ENCODE measurements at regions not wholly inside any gene's neighbourhood (a gene's known extent, or its start where the extent isn't known, plus 50 kb on each side); places are given as distances from the start of the nearest gene placed in this dataset.

- Histone ChIP-seq H3K9me3 (no peaks in the 10 kb centered on the region), H3K4me1 (no peaks in the 10 kb centered on the region), H3K9ac (ENCODE audit: low read depth in 2 of 2, low read length in 2 of 2) (no peak overlapping the region), H3K4me3 (no peak overlapping the region), H3K36me3 (no peaks in the 10 kb centered on the region), H3K27me3 (no peaks in the 10 kb centered on the region), H3K27ac (no peak overlapping the region)
- DNase-seq: no peak
- intact Hi-C loops (cut with DNase I): loop anchor here (5.0 kb wide), 1 partner anchor 305 kb away; no protein-coding TSS in a partner anchor
- TF ChIP-seq, protein P1, sequence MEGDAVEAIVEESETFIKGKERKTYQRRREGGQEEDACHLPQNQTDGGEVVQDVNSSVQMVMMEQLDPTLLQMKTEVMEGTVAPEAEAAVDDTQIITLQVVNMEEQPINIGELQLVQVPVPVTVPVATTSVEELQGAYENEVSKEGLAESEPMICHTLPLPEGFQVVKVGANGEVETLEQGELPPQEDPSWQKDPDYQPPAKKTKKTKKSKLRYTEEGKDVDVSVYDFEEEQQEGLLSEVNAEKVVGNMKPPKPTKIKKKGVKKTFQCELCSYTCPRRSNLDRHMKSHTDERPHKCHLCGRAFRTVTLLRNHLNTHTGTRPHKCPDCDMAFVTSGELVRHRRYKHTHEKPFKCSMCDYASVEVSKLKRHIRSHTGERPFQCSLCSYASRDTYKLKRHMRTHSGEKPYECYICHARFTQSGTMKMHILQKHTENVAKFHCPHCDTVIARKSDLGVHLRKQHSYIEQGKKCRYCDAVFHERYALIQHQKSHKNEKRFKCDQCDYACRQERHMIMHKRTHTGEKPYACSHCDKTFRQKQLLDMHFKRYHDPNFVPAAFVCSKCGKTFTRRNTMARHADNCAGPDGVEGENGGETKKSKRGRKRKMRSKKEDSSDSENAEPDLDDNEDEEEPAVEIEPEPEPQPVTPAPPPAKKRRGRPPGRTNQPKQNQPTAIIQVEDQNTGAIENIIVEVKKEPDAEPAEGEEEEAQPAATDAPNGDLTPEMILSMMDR (IDR thresholded peaks at IDR 0.05): no peak
Observed at GRCh38 chr4:134777606-134778005, 576.0 kb upstream of the PABPC4L start.

GRCh38 chr4:134773497-134774000, 572.0 kb upstream of the PABPC4L start:
- Histone ChIP-seq H3K4me3 (no peak overlapping the region), H3K27me3 (no peaks in the 10 kb centered on the region), H3K4me1 (no peaks in the 10 kb centered on the region), H3K36me3 (no peaks in the 10 kb centered on the region), H3K9me3 (no peaks in the 10 kb centered on the region), H3K27ac (no peak overlapping the region), H3K9ac (ENCODE audit: low read depth in 2 of 2, low read length in 2 of 2) (no peak overlapping the region)
- DNase-seq: no peak
- intact Hi-C loops (cut with DNase I): no loop called here
- TF ChIP-seq, protein P1 (IDR thresholded peaks at IDR 0.05): no peak

DNA sequence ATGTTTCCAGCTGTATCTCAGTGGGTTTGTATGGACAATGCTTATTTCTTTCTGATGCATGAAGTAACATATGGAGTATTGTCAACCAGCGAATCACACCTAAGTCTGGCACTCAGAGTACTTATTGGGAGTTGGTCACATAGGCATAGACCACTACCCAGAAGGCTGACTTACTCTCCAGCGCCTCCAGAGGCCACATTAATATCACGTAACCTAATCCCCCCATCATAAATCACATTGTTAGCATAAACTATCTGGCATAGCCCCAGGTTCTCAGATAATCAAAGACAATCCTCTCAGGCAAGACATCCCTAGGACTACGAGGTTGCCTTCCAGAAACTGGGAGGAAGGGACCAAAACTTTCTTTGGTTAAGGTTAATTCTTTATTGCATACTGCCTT, 560.5 kb upstream of the PABPC4L start:
- TF ChIP-seq, protein P1 (IDR thresholded peaks at IDR 0.05): no peak
- intact Hi-C loops (cut with DNase I): no loop called here
- no peak for DNase-seq
- Histone ChIP-seq H3K4me1 (no peaks in the 10 kb centered on the region), H3K9ac (ENCODE audit: low read depth in 2 of 2, low read length in 2 of 2) (no peak overlapping the region), H3K27ac (no peak overlapping the region), H3K9me3 (no peaks in the 10 kb centered on the region), H3K36me3 (no peaks in the 10 kb centered on the region), H3K4me3 (no peak overlapping the region), H3K27me3 (no peaks in the 10 kb centered on the region)

DNA sequence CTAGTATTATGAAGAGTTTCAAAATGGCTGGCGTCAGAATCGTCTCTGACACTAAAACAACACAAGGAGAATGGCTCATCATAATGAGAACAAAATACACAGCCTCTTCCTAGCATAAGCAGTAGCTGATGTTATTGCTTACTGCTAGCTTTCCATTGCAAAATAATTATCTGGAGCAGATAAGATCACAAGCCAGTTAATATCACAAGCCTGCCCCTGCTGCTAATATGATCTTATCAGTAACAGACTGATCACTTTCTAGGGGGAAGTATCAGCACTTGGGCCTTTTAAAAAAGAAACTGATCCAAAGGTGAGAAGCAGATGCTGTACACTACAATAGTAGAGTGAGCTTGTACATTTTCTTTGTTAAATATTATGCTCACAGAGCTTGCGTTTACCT, 554.8 kb upstream of the PABPC4L start:
- no peaks in the 10 kb centered on the region for H3K9me3 ChIP-seq
- no peak overlapping the region for H3K4me3 ChIP-seq
- H3K4me1 ChIP-seq: no peaks in the 10 kb centered on the region
- TF ChIP-seq, protein P1 (IDR thresholded peaks at IDR 0.05): no peak
- no peaks in the 10 kb centered on the region for H3K36me3 ChIP-seq
- intact Hi-C loops (cut with DNase I): no loop called here
- DNase-seq: no peak
- H3K27me3 ChIP-seq: no peaks in the 10 kb centered on the region
- H3K9ac ChIP-seq (ENCODE audit: low read depth in 2 of 2, low read length in 2 of 2): no peak overlapping the region
- H3K27ac ChIP-seq: no peak overlapping the region

DNA sequence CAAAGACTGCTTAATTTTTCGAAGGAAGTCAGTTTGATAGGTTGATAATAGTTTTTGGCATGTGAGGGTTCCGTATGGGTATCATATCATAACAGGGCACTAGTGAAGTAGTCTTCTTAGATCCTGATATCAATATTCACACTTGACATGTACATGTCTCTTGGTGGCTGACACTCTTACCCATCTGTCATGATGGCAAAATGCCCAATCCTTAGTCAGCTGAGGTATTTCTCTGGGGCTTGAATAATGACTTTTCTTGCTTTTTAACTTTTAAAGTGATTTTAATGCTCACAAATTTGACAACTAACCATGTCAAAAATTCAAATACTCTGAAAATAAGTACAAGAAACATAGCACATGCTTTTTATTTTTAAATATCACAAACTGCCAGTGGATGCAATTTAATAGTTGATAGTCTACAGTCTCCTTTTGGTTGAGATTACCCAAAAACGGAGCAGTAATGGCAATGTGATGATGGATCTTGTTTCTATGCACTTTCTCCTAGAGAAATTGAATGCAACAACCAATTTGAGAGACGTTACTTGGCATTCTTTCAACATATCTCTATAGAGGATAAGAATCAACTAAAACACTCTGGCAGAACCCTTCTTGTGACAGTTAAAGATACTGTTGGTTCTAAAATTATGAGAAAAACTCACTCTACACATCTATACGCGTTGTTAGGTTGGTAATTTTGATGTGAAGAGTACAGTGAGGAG, 552.9 kb upstream of the PABPC4L start:
- no peaks in the 10 kb centered on the region for H3K36me3 ChIP-seq
- no peaks in the 10 kb centered on the region for H3K9me3 ChIP-seq
- no peak overlapping the region for H3K27ac ChIP-seq
- H3K27me3 ChIP-seq: no peaks in the 10 kb centered on the region
- no peak overlapping the region for H3K9ac ChIP-seq (ENCODE audit: low read depth in 2 of 2, low read length in 2 of 2)
- DNase-seq: no peak
- no peaks in the 10 kb centered on the region for H3K4me1 ChIP-seq
- intact Hi-C loops (cut with DNase I): no loop called here
- no peak overlapping the region for H3K4me3 ChIP-seq
- TF ChIP-seq, protein P1 (IDR thresholded peaks at IDR 0.05): no peak
